ENCODE measurements at regions not wholly inside any gene's neighbourhood (a gene's known extent, or its start where the extent isn't known, plus 50 kb on each side); places are given as distances from the start of the nearest gene placed in this dataset.

- no peaks in the 10 kb centered on the region; the same call in 1 of the 2 replicates for H3K4me1 ChIP-seq (ENCODE audit: insufficient read depth, low read length)
- H3K4me3 ChIP-seq (ENCODE audit: low read length), result no peak overlapping the region
- no peaks in the 10 kb centered on the region for H3K36me3 ChIP-seq (ENCODE audit: low read depth, low read length)
- no peak overlapping the region for H3K27ac ChIP-seq (ENCODE audit: low read length)
- no peak overlapping the region for H3K4me2 ChIP-seq (ENCODE audit: low read length)
- no peaks in the 10 kb centered on the region for H3F3A ChIP-seq (ENCODE audit: low read length, unreplicated experiment)
- no peak overlapping the region for H2AFZ ChIP-seq (ENCODE audit: low read length)
- DNase-seq (no peak), ATAC-seq (no peak)
- ChIA-PET CTCF (no interaction called here), POLR2A (ENCODE audit: unreplicated experiment) (no interaction called here)
- H3K9me3 ChIP-seq (ENCODE audit: low read length), result no peaks in the 10 kb centered on the region
- no peaks in the 10 kb centered on the region for H3K9me2 ChIP-seq (replicated peaks; ENCODE audit: low read length)
- H3K9ac ChIP-seq (ENCODE audit: low read length), result no peak overlapping the region
- intact Hi-C loops (cut with micrococcal nuclease), result no loop called here
- H4K20me1 ChIP-seq (ENCODE audit: low read length), result no peaks in the 10 kb centered on the region
- no peaks in the 10 kb centered on the region for H3K27me3 ChIP-seq (ENCODE audit: low read length)
- no peaks in the 10 kb centered on the region for H3K79me2 ChIP-seq (ENCODE audit: low read length)
- TF ChIP-seq EZH2 (IDR thresholded peaks at IDR 0.05; ENCODE audit: low read length, unreplicated experiment), result no peak
- no peak for TF ChIP-seq EZH2phosphoT487 (IDR thresholded peaks at IDR 0.05; ENCODE audit: borderline replicate concordance, low read length)
- TF ChIP-seq CTCF (conservative IDR thresholded peaks at IDR 0.05; ENCODE audit: low read depth, low read length), result no peak
- BruUV-seq (replicated peaks), result no TSS peak
Observed at GRCh38 chr2:151191001-151191400, 70.7 kb downstream of the RBM43 start.

- intact Hi-C loops (cut with micrococcal nuclease), result no loop called here
- CTCF ChIA-PET, result no interaction called here
- ATAC-seq, result no peak; the same call in 1 of the 2 replicates
Observed at GRCh38 chr2:151189125-151189524, 72.5 kb downstream of the RBM43 start.

More at GRCh38 chr2:151189125-151189524, 72.5 kb downstream of the RBM43 start:
- Histone ChIP-seq H3F3A (ENCODE audit: low read length, unreplicated experiment) (no peaks in the 10 kb centered on the region), H3K79me2 (ENCODE audit: low read length) (no peaks in the 10 kb centered on the region), H3K36me3 (ENCODE audit: low read depth, low read length) (no peaks in the 10 kb centered on the region), H2AFZ (ENCODE audit: low read length) (no peak overlapping the region), H3K4me1 (ENCODE audit: insufficient read depth, low read length) (no peaks in the 10 kb centered on the region; the same call in 1 of the 2 replicates), H3K4me3 (ENCODE audit: low read length) (no peak overlapping the region), H3K9me3 (ENCODE audit: low read length) (no peaks in the 10 kb centered on the region), H4K20me1 (ENCODE audit: low read length) (no peaks in the 10 kb centered on the region), H3K9ac (ENCODE audit: low read length) (no peak overlapping the region), H3K4me2 (ENCODE audit: low read length) (no peak overlapping the region), H3K27ac (ENCODE audit: low read length) (no peak overlapping the region), H3K27me3 (ENCODE audit: low read length) (no peaks in the 10 kb centered on the region), H3K9me2 (replicated peaks; ENCODE audit: low read length) (no peaks in the 10 kb centered on the region)
- POLR2A ChIA-PET (ENCODE audit: unreplicated experiment), result no interaction called here
- no TSS peak for BruUV-seq (replicated peaks)
- no peak for DNase-seq
- TF ChIP-seq EZH2 (IDR thresholded peaks at IDR 0.05; ENCODE audit: low read length, unreplicated experiment) (no peak), CTCF (conservative IDR thresholded peaks at IDR 0.05; ENCODE audit: low read depth, low read length) (no peak), EZH2phosphoT487 (IDR thresholded peaks at IDR 0.05; ENCODE audit: borderline replicate concordance, low read length) (no peak)

Measured in PC-3 (cell line).